ENCODE measurements at regions not wholly inside any gene's neighbourhood (a gene's known extent, or its start where the extent isn't known, plus 50 kb on each side); places are given as distances from the start of the nearest gene placed in this dataset.

- no peak for DNase-seq (ENCODE audit: low read depth)
- no peak overlapping the region for H3K4me3 ChIP-seq (ENCODE audit: low read depth, low read length)
- TF ChIP-seq, protein P1, sequence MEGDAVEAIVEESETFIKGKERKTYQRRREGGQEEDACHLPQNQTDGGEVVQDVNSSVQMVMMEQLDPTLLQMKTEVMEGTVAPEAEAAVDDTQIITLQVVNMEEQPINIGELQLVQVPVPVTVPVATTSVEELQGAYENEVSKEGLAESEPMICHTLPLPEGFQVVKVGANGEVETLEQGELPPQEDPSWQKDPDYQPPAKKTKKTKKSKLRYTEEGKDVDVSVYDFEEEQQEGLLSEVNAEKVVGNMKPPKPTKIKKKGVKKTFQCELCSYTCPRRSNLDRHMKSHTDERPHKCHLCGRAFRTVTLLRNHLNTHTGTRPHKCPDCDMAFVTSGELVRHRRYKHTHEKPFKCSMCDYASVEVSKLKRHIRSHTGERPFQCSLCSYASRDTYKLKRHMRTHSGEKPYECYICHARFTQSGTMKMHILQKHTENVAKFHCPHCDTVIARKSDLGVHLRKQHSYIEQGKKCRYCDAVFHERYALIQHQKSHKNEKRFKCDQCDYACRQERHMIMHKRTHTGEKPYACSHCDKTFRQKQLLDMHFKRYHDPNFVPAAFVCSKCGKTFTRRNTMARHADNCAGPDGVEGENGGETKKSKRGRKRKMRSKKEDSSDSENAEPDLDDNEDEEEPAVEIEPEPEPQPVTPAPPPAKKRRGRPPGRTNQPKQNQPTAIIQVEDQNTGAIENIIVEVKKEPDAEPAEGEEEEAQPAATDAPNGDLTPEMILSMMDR (IDR thresholded peaks at IDR 0.05; ENCODE audit: insufficient read depth, low read depth, low read length), result no peak
Observed at GRCh38 chr6:109269953-109270517, 112.2 kb downstream of the CD164 start.

- H3K4me3 ChIP-seq (ENCODE audit: low read depth, low read length), result no peak overlapping the region
- TF ChIP-seq, protein P1 (IDR thresholded peaks at IDR 0.05; ENCODE audit: insufficient read depth, low read depth, low read length), result no peak
- no peak for DNase-seq (ENCODE audit: low read depth)
Observed at GRCh38 chr6:109269057-109269456, 113.2 kb downstream of the CD164 start.

- no peak for DNase-seq (ENCODE audit: low read depth)
- no peak overlapping the region for H3K4me3 ChIP-seq (ENCODE audit: low read depth, low read length)
- TF ChIP-seq, protein P1 (IDR thresholded peaks at IDR 0.05; ENCODE audit: insufficient read depth, low read depth, low read length), result no peak
Observed at GRCh38 chr6:109265530-109265929, 116.7 kb downstream of the CD164 start.

DNA sequence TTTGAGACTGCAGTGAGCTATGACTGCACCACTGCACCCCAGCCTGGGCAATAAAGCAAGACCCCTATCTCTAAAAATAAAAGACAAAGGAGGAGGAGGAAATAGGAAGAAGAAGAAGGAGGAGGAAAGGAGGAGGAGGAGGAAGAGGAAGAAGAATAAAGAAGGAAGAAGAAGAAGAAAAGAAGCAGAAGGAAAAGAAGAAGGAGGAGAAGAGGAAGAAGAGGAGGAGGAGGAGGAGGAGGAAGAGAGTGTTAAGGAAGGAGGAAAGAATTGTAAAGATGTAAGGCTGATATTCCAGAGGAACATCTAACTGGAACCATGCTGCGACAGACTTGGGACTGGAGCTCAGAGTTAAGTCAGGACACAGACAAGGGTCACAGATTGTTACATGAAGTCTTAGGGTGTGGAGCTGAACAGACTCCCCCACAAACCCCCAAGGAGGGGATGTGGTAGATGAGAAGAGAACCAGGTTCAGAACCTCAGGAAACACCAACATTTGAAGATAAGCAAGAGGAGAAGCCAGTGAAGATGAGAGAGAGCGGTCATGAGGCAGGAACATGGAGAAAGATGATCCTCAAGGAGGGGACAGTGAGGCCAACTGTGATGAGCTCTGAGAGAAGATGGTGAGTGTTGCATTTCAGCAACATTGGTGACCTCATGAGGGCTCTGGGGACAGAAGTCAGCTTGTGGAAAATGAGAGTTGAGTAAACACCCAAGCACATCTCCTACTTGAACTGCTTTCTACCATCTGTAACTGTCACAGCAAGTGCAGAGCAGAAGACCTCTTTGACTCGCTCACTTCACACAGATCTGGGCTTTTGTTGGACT lies 118.2 kb downstream of the CD164 start:
- TF ChIP-seq, protein P1 (IDR thresholded peaks at IDR 0.05; ENCODE audit: insufficient read depth, low read depth, low read length), result no peak
- DNase-seq (ENCODE audit: low read depth), result no peak
- H3K4me3 ChIP-seq (ENCODE audit: low read depth, low read length), result no peak overlapping the region

GRCh38 chr6:109262261-109262660 lies 120.0 kb downstream of the CD164 start:
- TF ChIP-seq, protein P1 (IDR thresholded peaks at IDR 0.05; ENCODE audit: insufficient read depth, low read depth, low read length), result no peak
- no peak for DNase-seq (ENCODE audit: low read depth)
- no peak overlapping the region for H3K4me3 ChIP-seq (ENCODE audit: low read depth, low read length)

DNA sequence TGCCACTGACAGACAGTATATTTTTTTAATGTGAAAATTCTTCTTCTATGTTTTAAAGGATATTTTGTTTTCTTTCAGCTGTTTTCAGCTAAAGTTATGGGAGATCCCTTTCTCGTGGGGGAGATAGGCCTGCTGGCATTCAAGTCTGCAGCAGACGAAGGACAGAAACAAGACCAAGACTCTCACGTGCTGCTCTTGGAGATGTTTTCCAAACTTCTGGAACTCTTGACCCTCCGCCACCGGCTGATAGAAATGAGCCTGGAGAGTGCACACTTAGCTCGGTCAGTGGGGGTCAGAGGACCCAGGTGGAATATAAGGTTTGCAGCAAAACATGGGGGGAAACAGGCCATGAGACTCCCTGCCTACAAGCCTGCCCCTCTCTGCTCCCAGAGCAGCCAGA lies 120.5 kb downstream of the CD164 start:
- no peak for DNase-seq (ENCODE audit: low read depth)
- no peak overlapping the region for H3K4me3 ChIP-seq (ENCODE audit: low read depth, low read length)
- TF ChIP-seq, protein P1 (IDR thresholded peaks at IDR 0.05; ENCODE audit: insufficient read depth, low read depth, low read length), result no peak
